Neural cell (in vitro differentiated cells): ENCODE measurements at regions not wholly inside any gene's neighbourhood (a gene's known extent, or its start where the extent isn't known, plus 50 kb on each side); places are given as distances from the start of the nearest gene placed in this dataset.

Experiments
- EP300 ChIP-seq: fragments of 450-650 bp; conservative IDR thresholded peaks from 2 replicates; pipeline ENCODE4 v1.6.1; 2014; ENCODE audit warnings: antibody characterized with exemption, mild to moderate bottlenecking, moderate library complexity; ENCODE audit not compliant: poor library complexity, severe bottlenecking
- EZH2 ChIP-seq: fragments of 200-600, 300-800 bp; shearing (Covaris generic), sonication (generic); IDR thresholded peaks from 2 replicates; pipeline ENCODE4 v1.6.1; 2014; ENCODE audit warnings: antibody characterized with exemption, low read length, borderline replicate concordance, mild to moderate bottlenecking; ENCODE audit not compliant: insufficient read depth, poor library complexity, severe bottlenecking
- POLR2AphosphoS5 ChIP-seq: IDR thresholded peaks from 2 replicates; pipeline ENCODE4 v1.6.1; 2012
- TF ChIP-seq, protein P1 (sequence below): fragments of 450-650 bp; IDR thresholded peaks from 2 replicates; pipeline ENCODE4 v1.5.1; 2014; ENCODE audit warnings: antibody characterized with exemption, mild to moderate bottlenecking, moderate library complexity; ENCODE audit not compliant: poor library complexity, severe bottlenecking

DNA sequence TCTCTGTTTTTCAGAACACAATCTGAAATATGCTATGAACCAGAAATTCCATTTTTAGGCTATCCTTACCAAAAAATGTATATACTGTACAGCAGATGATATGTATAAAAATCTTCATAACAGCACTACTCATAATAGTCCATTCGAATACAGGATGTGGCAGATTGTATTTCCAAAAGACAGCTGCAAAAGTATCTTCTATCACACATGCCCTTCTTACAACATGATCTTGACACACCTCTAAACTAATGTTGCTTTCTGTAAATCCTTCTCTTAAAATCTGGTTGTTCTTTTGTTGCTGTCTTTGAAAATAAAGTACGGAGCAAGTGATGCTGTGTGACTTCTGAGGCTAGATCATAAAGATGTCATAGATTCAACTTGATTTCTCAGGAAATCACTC is 409.9 kb upstream of the LUZP2 start:
- TF ChIP-seq POLR2AphosphoS5 (no peak), EP300 (no peak), EZH2 (no peak)
- TF ChIP-seq, protein P1, sequence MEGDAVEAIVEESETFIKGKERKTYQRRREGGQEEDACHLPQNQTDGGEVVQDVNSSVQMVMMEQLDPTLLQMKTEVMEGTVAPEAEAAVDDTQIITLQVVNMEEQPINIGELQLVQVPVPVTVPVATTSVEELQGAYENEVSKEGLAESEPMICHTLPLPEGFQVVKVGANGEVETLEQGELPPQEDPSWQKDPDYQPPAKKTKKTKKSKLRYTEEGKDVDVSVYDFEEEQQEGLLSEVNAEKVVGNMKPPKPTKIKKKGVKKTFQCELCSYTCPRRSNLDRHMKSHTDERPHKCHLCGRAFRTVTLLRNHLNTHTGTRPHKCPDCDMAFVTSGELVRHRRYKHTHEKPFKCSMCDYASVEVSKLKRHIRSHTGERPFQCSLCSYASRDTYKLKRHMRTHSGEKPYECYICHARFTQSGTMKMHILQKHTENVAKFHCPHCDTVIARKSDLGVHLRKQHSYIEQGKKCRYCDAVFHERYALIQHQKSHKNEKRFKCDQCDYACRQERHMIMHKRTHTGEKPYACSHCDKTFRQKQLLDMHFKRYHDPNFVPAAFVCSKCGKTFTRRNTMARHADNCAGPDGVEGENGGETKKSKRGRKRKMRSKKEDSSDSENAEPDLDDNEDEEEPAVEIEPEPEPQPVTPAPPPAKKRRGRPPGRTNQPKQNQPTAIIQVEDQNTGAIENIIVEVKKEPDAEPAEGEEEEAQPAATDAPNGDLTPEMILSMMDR = no peak
